CD14-positive monocyte (primary cell): ENCODE measurements at regions not wholly inside any gene's neighbourhood (a gene's known extent, or its start where the extent isn't known, plus 50 kb on each side); places are given as distances from the start of the nearest gene placed in this dataset.
"Not testable (repeated sequence)": the region's sequence is repeated elsewhere in the genome, so short reads cannot be mapped to it uniquely, and the experiment has no call there.

Experiments used
- DNase-seq, 3 donors: peaks; one replicate each; pipeline ENCODE4 v3.0.0-alpha.2; 2011 to 2022
- H2AFZ ChIP-seq: 2 replicates; pipeline ENCODE4 v1.6.0; 2012; ENCODE audit warnings: mild to moderate bottlenecking, low read depth, low read length, inconsistent platforms; ENCODE audit not compliant: insufficient read depth, poor library complexity, severe bottlenecking
- H3K27ac ChIP-seq, 2 donors: 1 replicate in 1 of 2; 2 replicates in 1 of 2; pipeline ENCODE4 v1.5.1; 2012 to 2013; ENCODE audit warnings: low read length in 2 of 2, control low read depth in 1 of 2, inconsistent platforms in 1 of 2, low read depth in 1 of 2, mild to moderate bottlenecking in 1 of 2
- H3K27me3 ChIP-seq, 2 donors: one replicate each; pipeline versions ENCODE4 v1.6.0 to v1.6.1; 2011 to 2013; ENCODE audit warnings: low read length in 2 of 2; ENCODE audit not compliant: control insufficient read depth in 2 of 2, insufficient read depth in 2 of 2
- H3K36me3 ChIP-seq, 2 donors: replicated peaks in 1 of 2; 1 replicate in 1 of 2; 2 replicates in 1 of 2; pipeline versions ENCODE4 v1.5.1 to v1.6.1; 2012 to 2013; ENCODE audit warnings: low read length in 2 of 2, control low read depth in 1 of 2, inconsistent platforms in 1 of 2, mild to moderate bottlenecking in 1 of 2; ENCODE audit not compliant: insufficient read depth in 2 of 2, control insufficient read depth in 1 of 2
- H3K4me1 ChIP-seq, 2 donors: 1 replicate in 1 of 2; 2 replicates in 1 of 2; pipeline versions ENCODE4 v1.5.1 to v1.6.1; 2012 to 2013; ENCODE audit warnings: low read length in 2 of 2, control low read depth in 1 of 2, inconsistent platforms in 1 of 2, mild to moderate bottlenecking in 1 of 2, moderate library complexity in 1 of 2; ENCODE audit not compliant: insufficient read depth in 2 of 2, control insufficient read depth in 1 of 2
- H3K4me2 ChIP-seq: replicated peaks from 2 replicates; pipeline ENCODE3; 2012; ENCODE audit warnings: low read length, moderate library complexity, mild to moderate bottlenecking; ENCODE audit not compliant: poor library complexity, severe bottlenecking; ENCODE audit errors: extremely low read depth
- H3K4me3 ChIP-seq, 3 experiments: fragments of 200-600 bp in 1 of 3; sonication (generic) in 1 of 3; replicated peaks in 1 of 3; 1 replicate in 2 of 3; 2 replicates in 1 of 3; pipeline ENCODE4 v1.5.1; 2011 to 2013; ENCODE audit warnings: low read length in 3 of 3, mild to moderate bottlenecking in 3 of 3, control low read depth in 2 of 3, low read depth in 2 of 3, inconsistent platforms in 1 of 3, moderate library complexity in 1 of 3
- H3K79me2 ChIP-seq: 2 replicates; pipeline ENCODE4 v1.6.0; 2012; ENCODE audit warnings: mild to moderate bottlenecking, control low read depth, inconsistent platforms, low read length, moderate library complexity; ENCODE audit not compliant: insufficient read depth
- H3K9ac ChIP-seq: 2 replicates; pipeline ENCODE4 v1.6.0; 2017; ENCODE audit warnings: low read length, mild to moderate bottlenecking; ENCODE audit not compliant: insufficient read depth, poor library complexity, severe bottlenecking
- H3K9me3 ChIP-seq, 2 donors: replicated peaks in 1 of 2; 1 replicate in 1 of 2; 2 replicates in 1 of 2; pipeline versions ENCODE4 v1.5.1 to v1.6.1; 2012 to 2013; ENCODE audit warnings: low read length in 2 of 2, control low read depth in 1 of 2; ENCODE audit not compliant: control insufficient read depth in 1 of 2, insufficient read depth in 1 of 2
- H4K20me1 ChIP-seq: 2 replicates; pipeline ENCODE4 v1.6.0; 2012; ENCODE audit warnings: mild to moderate bottlenecking, low read length, control low read depth, moderate library complexity; ENCODE audit not compliant: insufficient read depth
- H3K27ac Mint-ChIP-seq, 7 donors: one replicate each; pipeline ENCODE4 v1.8.0; 2020; ENCODE audit warnings: mild to moderate bottlenecking in 7 of 7, mixed read lengths in 7 of 7, moderate library complexity in 6 of 7, inconsistent platforms in 2 of 7
- H3K27me3 Mint-ChIP-seq, 3 donors: one replicate each; pipeline ENCODE4 v1.8.0; 2021 to 2022; ENCODE audit warnings: low read depth in 3 of 3, mild to moderate bottlenecking in 3 of 3, mixed read lengths in 3 of 3, moderate library complexity in 3 of 3, inconsistent platforms in 1 of 3
- H3K36me3 Mint-ChIP-seq, 2 donors: one replicate each; pipeline ENCODE4 v1.8.0; 2020; ENCODE audit warnings: mixed read lengths in 2 of 2, inconsistent platforms in 1 of 2, mild to moderate bottlenecking in 1 of 2
- H3K4me1 Mint-ChIP-seq: one replicate; pipeline ENCODE4 v1.8.0; 2020; ENCODE audit warnings: mild to moderate bottlenecking, mixed read lengths
- H3K4me3 Mint-ChIP-seq, 2 donors: one replicate each; pipeline ENCODE4 v1.8.0; 2020; ENCODE audit warnings: mild to moderate bottlenecking in 2 of 2, mixed read lengths in 2 of 2, moderate library complexity in 1 of 2
- H3K9me3 Mint-ChIP-seq, 7 donors: one replicate each; pipeline ENCODE4 v1.8.0; 2020 to 2022; ENCODE audit warnings: mixed read lengths in 7 of 7, mild to moderate bottlenecking in 6 of 7, moderate library complexity in 6 of 7, inconsistent platforms in 2 of 7
- WGBS: methylation state at CpG from one replicate; pipeline ENCODE4 v1.1.5; 2013; ENCODE audit warnings: missing lambda C conversion rate; ENCODE audit not compliant: insufficient coverage; 5-methylcytosine and 5-hydroxymethylcytosine counted together
- intact Hi-C, 2 donors: fragments of 100-400 bp; cut with micrococcal nuclease; formaldehyde crosslinking; loops; one replicate each; pipeline versions ENCODE4 v1.15.0 to v1.15.1; 2023

GRCh38 chr16:34609435-34609834, 1150.0 kb downstream of the TP53TG3F start:
- H3K4me3 ChIP-seq, H3K9ac ChIP-seq, H3K4me3 Mint-ChIP-seq, H3K27ac Mint-ChIP-seq, H3K27ac ChIP-seq, H4K20me1 ChIP-seq, H2AFZ ChIP-seq, H3K27me3 Mint-ChIP-seq, H3K4me2 ChIP-seq, H3K36me3 Mint-ChIP-seq, H3K4me1 ChIP-seq, intact Hi-C loops, H3K27me3 ChIP-seq, H3K36me3 ChIP-seq, H3K79me2 ChIP-seq, DNase-seq, H3K4me1 Mint-ChIP-seq: not testable (repeated sequence)
- peaks cover 14 to 49% (median 29%) of the 10 kb centered on the region in 7 donors for H3K9me3 Mint-ChIP-seq
- peaks cover 20 to 80% of the 10 kb centered on the region in 2 donors for H3K9me3 ChIP-seq
- 82% methylated on average over 16 of the region's 16 CpGs for whole genome bisulfite sequencing
